HG03342 (cell line): ENCODE measurements at regions not wholly inside any gene's neighbourhood (a gene's known extent, or its start where the extent isn't known, plus 50 kb on each side); places are given as distances from the start of the nearest gene placed in this dataset.

Source experiments
- ATAC-seq: cut with Tn5 transposase; IDR thresholded peaks from one replicate; pipeline ENCODE4 v1.9.1; 2021; ENCODE audit warnings: mild to moderate bottlenecking, moderate library complexity; ENCODE audit not compliant: unreplicated experiment

DNA sequence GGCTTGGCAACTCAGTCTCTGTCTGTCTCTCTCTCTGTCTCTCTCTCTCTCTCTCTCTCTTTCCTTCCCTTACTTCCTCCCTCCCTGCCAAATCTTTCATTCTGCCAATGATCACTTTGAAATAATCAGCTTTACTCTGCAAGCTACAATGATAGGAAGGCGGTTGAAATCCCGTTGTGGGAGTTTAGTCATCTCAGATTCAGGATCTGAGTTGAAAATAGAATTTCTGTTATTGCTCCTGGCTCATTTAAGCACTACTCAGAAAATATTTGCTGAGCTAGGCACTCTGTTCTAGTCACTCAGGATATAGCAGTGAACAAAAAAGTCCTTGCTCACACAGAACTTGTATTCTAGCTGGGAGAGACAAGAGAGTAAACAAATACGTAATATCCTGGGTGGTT lies 56.3 kb upstream of the DCTD start:
- ATAC-seq: no peak

DNA sequence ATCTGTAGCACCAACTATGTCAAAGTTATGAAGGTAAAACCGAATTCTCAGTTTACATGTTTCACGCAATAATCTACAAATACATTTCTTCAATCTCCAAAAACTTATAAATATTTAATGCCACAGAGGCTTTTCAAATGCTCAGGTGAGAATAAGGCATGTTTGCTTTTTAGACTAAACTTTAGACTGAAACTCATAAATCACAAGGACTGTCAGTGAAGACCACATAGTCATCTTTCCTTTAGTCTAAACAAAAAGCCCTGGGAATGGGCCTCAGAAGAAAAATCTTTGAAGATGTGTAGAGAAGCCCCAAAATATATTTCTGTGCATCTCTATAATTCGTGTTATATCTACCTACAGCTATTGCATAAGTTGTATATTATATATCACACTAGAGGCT lies 54.5 kb upstream of the DCTD start:
- ATAC-seq: no peak

DNA sequence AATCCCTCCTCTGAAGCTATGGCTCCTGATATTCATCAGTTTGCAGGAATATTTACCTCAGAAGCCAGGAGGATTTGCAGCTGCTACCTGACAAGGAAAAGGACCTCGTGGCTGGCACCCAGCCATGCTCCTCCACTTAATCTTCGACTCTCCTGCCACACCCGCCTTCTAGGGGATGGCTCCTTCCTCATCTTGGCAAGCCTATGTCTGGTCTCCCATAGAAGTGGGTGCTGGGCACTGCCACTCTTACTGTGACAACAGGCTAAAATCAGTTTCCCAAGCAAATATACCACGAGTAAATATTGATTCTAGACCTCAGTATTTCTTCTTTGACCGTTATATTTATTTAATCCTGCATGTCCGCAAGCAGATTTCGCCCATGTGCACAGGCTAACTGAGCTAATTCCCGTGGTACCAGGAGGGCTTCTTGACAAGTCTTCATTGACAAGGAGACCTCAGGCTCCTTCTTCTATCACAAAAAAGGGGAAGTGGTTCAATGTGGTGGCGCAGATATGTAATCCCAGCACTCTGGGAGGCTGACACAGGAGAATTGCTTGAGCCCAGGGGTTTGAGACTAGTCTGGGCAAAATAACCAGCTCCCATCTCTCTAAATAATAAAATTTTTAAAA lies 52.6 kb upstream of the DCTD start:
- peak; percentile 76 for ATAC-seq

DNA sequence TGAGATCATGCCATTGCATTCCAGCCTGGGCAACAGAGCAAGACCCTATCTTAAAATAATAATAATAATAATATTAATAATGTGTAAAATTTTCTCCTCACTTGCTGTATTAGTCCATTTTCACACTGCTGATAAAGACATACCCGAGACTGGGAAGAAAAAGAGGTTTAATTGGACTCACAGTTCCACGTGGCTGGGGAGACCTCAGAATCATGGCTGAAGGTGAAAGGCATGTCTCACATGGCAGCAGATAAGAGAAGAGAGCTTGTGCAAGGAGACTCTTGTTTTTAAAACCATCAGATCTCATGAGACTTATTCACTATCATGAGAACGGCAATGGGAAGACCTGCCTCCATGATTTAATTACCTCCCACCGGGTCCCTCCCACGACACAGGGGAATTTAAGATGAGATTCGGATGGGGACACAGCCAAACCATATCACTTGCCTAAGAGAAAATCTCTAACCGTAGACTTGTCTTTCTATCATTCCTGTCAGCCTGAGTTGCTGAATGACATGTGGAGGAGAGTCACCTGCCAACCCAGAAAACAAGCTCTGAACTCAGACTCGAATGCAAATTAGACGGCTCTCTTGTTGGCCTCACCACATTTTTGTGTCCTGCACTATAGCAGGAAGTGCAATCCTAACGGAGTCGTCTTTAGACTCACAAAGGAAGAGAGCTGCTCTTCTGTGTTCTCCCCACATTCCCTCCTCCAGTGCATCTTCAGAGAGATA lies 51.9 kb upstream of the DCTD start:
- ATAC-seq: peak; percentile 48

DNA sequence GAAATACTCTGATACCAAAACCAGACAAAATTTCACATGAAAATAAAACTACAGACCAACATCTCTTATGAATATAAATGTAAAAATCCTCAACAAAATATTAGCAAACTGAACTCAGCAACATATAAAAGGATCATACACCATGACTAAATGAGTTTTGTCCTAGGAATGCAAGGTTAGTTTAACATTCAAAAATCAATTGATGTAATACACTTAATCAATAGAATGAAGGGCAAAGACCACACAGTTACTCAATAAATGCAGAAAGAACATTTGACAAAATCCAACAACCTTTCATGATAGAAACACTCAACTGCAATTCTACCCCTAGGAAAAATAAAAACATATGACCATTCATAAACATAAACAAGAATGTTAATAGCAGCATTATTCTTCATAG lies 50.2 kb upstream of the DCTD start:
- ATAC-seq: no peak
